ENCODE measurements at regions not wholly inside any gene's neighbourhood (a gene's known extent, or its start where the extent isn't known, plus 50 kb on each side); places are given as distances from the start of the nearest gene placed in this dataset.
"Not testable (repeated sequence)": the region's sequence is repeated elsewhere in the genome, so short reads cannot be mapped to it uniquely, and the experiment has no call there.

DNA sequence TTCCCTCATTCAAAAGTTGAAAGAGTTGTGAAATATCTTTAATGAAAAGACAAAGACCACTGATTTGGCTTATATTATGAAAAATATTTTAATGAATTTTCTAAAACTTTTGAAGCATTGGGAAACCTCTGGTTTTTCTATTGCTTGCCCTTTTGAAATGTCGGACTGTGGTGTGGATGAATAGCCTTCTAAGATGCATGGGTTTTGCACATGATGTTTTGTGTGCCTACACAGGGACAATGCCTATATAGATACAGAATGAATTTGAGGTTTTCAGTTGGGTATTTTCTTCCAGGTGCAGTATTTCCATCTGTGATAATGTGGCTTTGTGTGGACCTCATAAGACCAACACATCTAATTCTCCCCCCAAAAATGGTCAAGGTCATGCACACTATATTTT, 1437.9 kb downstream of the REEP3 start:
- no peak for DNase-seq

DNA sequence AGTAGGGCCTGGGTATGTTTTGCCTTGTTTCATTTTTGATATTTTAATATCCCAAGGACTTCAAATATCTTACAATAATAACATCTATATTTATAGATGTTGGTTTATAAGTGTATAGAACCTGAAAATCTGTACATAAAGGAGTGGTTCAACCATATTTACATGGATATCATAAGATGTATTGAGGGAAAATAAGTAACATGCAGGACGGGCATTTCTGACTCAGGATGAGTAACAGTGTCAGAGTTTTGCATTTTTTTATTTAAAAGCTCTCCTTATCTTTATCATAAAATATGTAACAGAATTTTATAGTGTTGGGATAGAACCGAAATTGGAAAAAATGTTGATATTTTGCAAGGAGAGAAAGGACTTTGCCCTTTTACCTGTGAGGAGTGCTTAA, 1438.7 kb downstream of the REEP3 start:
- DNase-seq = no peak

DNA sequence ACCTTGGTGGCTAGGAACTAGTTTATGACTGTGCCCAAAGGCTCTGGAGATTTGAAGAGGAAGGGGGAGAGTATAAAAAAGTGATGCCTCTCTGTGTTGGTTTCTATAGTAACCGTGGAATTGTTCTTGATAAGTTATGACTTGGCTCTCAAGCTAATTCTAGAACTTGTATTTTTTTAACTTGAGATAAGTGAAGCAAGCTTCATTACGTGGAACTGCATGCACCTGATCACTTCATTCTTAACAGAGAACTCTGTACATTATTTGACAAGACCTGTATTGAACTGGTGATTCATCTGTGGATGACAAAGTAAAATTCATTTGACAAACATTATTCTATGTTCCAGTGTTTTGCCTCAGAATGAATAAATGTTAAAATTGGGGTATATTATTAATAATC, 1452.2 kb downstream of the REEP3 start:
- DNase-seq = no peak

DNA sequence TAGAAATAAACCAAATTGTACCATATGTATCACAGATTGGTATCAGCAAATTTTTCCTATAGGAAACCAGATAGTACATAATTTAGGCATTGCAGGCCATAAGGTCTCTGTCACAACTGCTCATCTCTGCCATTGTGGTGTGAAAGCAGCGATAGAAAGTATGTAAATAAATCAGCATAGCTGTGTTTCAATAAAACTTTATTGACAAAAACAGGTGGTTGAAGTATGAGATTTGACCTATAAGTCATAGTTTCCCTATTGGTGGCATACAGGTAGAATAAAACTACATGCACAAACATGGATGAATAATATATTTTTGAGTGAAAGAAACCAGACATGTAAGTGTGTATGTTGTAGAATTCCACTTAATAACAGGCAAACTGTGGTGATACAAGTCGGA, 1454.9 kb downstream of the REEP3 start:
- DNase-seq = no peak

DNA sequence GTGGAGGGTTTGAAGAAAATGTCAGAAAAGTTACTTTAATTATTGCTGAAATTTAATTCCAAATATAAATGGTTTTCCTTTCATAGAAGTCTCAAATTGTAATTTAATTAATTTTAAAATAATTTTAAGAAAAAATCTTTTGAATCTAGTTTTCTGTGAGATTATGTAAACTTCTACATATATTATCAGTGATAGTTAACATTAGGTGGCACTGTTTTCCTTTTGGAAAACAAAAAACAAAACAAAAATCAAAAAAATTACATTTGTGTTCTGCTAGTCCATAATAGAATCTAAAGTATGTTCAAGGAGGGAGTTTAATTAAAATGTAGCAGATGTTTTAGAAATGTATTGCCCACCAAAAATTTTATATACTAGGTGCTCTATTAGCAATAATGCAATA, 1456.7 kb downstream of the REEP3 start:
- no peak for DNase-seq

DNA sequence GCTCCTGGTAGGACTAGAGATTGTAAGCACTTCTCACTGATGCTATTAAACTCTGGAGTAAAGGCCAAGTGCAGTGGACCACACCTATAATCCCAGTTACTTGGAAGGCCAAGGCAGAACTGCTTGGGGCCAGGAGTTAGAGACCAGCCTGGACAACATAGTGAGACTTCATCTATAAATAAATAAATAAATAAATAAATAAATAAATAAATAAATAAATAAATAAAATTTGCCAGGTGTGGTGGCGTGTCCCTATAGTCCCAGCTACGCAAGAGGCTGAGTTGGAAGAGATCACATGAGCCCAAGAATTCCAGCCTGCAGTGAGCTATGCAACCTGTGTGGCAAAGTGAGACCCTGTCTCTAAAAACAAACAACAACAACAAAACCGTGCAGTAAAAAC, 1475.7 kb downstream of the REEP3 start:
- DNase-seq = no peak

DNA sequence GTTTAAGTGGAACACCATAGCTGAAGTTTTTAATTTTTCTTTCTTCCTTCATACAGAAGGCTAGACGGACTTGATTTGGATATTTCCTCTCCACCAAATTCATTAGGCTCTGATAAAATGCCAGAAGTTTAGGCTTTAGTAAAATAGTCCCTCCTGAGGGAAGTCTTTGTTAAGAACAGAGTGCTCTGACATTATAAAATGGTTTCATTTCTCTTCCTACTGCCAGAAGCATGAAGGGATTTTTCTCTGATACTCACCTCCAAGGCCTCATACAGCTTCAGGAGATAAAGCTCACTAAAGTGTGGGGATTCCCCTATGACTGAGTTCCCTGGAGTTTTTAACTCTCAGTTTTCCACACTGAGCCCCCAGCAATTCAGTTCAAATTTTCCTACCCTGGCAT, 1489.6 kb downstream of the REEP3 start:
- no peak for DNase-seq

DNA sequence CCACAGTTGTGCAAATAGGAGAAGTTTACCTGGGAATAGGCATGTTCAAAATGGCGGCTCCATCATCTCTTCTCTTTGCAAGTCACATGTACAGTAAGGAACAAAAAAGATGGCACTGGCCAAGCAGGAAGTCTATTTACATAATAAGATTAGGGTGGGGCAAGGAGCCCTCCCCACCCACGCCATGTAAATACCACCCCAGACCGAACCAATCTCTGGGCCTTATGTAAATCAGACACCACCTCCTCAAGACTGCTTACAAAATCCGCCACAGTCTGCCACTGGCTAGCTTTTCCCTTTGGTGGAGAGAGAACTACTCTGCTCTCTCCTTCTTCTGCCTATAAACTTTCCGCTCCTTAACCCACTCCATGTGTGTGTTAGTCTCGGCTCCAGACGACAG, 1496.3 kb downstream of the REEP3 start:
- DNase-seq = no peak

DNA sequence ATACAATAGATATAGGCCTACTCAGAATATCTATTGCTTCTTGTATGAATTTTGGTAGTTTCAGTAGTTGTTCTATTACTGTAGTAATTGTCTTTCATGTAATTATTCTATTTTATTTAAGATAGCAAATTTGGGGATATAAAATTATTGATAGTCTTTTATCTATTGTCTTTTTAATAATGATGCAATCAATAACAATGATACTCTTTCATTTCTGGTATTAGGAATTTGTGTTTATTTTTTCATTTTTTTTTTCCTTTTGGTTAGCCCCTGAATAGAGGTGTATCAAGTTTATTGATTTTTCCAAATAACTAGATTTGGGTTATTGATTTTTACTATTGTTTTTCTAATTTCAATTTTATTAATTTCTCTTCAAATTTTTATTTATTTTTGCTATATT, 1503.7 kb downstream of the REEP3 start:
- DNase-seq = no peak

DNA sequence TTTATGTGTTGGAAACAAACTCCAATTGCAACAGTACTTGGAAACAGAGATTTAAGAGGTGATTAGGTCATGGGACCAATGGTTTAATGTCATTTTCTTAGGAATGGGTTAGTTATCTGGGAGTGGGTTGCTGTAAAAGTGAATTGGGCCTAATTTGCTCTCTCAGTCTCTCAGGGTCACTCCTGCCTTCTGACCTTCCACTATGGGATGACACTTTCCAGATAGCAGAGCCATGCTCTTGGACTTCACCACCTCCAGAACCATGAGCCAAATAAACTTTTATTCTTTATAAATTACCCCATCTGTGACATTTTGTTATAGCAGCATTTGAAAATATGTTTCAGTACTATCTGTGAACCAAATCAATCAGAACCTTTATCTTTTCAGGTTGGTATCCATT, 1509.1 kb downstream of the REEP3 start:
- no peak for DNase-seq

DNA sequence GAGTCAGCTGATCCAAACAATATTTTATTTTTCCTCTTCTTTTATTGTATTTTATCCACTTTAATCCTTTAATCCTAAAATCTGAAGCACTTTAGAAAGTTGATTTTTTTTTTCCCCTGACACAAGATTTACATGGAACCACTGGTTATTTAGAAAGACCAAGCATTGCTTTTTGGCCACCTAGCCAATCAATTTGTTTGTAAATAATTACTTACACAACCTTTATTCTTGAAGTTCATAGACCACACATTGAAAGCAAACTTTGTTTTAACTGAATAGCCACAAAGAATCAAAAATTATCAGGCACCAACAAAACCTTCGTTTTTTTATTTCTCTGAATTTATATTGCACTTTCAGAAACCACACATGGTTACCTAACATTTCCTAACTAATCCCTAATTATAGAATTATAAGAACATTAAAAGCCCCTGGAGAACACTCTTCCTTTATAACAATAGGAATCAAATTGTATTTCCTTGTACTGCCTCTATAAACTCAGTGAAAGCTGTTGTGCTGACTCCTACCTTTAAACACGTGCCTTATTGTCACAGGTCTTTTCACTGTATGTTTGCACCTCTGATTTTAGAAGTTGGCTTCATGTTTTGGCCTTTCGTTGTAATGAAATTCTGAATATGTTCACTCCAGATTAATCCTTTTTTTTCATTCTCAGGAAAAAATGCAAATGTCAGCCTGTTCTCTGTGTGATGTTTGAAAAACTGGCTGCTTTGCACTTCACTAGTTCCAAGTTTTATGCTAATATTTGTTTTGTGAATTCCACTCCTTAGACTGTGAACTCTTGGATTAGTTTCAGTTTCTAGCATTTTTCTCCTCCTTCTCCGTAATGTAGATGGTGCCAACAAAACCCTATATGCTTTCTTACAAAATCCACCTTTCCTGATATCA, 1511.9 kb downstream of the REEP3 start:
- DNase-seq = no peak

DNA sequence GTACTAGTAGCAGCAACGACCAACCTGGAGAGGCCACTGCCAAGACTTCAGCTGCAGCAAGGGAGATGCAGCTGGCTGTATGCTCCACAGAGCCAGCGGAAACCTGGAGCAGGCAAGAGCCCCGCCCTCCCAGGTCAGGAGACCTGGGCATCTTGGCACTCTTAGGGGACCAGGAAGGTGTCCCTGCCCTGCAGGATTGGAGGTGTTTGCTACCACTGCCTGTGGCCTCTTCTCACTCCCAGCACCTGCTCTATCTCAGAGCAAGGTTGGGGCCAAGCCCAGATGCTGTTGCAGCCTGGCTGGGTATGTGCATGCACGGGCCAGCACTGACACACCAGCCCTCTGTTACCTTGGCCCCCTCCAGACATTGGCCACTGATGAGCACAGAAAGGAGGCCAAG, 1512.8 kb downstream of the REEP3 start:
- DNase-seq = no peak

DNA sequence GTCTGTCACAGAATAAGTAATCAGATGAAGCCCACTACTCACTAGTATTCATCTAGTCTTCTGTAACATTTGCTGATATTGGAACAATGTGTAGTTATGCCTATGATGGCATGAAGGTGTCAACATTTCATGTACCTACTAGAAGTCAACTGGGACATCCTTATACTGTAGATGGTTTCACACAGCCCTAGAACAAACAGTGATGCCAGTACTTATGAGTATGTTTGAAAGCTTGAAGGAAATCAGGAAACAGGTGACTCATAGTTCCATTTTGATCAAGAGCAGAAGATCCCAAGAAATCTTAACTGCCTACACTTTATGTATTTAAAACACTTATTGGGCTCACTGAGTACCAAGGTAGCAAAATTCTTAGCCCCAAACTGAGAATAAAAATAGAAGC, 1519.6 kb downstream of the REEP3 start:
- DNase-seq = no peak

DNA sequence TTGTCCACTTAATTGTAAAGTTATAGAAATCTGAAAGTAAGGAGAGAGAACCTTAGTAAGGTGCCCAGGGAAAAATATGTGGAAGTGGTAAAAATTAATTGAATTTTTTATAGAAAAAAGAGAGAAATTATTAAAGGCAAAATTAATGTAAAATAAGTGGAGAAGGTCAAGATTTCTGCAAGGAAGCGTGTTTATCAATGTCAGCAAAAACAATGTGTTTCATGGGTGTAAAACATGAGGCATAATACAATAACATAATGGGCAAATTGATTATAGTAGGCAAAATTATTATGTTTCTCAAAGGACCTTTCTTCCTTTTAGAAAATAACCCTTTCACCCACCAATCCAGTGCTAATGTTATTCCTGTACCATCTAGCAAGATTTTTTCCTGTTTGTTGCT, 1520.1 kb downstream of the REEP3 start:
- no peak for DNase-seq

DNA sequence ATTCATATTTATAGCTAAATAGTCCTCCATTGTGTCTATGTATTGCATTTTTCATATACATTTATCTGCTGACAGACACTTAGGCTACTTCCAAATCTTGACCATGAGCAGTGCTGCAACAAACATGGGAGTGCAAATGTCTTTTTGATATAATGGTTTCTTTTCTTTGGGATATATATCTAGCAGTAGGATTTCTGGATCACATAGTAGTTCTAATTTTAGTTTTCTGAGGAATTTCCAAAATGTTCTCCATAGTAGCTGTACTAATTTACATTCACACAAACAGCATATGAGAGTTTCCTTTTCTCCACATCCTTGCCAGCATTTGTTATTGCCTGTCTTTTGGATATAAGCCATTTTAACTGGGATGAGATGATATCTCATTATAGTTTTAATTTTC, 1521.3 kb downstream of the REEP3 start:
- no peak for DNase-seq

DNA sequence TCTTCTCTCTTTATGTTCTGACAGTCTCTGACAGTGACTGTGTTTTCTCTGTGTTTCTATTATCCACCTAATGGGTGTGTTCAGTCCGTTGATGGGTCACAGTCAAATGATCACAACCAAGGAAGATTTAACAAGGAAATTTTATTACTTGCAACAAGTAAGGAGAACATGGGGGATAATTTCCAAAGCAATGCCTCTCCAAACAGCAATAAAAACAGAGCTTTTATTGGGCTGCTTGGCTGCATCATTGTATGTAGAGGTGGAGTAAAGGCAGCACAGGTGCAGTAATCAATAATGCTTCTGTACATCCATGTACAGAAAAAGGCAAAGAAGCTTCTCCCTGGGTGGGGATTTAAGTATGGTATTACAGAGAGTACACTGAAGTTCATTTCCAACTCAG, 1525.6 kb downstream of the REEP3 start:
- no peak for DNase-seq

DNA sequence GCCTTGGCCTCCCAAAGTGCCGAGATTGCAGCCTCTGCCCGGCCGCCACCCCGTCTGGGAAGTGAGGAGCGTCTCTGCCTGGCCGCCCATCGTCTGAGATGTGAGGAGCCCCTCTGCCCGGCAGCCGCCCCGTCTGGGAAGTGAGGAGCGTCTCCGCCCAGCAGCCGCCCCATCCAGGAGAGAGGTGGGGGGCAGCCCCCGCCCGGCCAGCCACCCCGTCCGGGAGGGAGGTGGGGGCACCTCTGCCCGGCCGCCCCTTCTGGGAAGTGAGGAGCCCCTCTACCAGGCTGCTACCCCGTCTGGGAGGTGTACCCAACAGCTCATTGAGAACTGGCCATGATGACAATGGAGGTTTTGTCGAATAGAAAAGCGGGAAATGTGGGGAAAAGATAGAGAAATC, 1530.9 kb downstream of the REEP3 start:
- DNase-seq = not testable (repeated sequence)

DNA sequence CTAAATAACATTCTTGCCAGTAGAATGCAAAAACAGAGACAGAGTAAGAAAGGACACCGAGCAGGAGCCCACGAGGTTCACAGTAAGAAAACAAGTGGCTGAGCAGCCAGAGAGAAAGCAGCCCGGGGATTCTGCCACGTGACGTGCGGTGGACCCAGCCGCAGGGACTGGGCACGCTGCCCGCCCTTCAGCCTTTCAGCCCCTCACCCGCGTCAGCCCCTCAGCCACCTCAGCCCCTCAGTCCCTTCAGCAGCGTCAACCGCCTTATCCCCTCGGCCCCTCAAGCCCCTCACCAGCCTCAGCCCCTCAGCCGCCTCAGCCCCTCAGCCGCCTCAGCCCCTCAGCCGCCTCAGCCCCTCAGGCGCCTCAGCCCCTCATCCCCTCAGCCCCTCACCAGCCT, 1532.2 kb downstream of the REEP3 start:
- DNase-seq = not testable (repeated sequence)

DNA sequence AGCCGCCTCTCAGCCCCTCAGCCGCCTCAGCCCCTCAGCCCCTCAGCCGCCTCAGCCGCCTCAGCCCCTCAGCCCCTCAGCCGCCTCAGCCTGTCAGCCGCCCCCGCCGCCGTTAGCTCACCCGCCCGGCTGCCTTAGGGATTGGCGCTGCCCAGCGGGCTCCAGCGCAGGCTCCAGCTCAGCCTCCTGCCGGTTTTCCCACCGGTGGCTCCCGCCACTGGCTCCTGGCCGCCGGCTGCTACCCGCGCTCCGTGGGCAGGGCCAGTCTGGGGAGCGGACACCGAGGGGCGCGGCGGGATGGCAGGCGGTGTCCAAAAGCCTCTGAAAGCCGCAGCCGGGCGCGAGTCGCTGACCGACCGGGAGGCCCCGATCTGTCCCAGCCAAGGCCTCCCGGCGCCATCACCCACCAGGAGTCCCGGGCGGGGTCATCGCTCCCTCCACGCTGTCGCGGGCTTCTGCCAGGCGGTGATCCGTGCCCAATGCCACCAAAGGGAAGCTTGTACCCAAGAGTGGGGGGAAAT, 1532.7 kb downstream of the REEP3 start:
- DNase-seq = not testable (repeated sequence)

DNA sequence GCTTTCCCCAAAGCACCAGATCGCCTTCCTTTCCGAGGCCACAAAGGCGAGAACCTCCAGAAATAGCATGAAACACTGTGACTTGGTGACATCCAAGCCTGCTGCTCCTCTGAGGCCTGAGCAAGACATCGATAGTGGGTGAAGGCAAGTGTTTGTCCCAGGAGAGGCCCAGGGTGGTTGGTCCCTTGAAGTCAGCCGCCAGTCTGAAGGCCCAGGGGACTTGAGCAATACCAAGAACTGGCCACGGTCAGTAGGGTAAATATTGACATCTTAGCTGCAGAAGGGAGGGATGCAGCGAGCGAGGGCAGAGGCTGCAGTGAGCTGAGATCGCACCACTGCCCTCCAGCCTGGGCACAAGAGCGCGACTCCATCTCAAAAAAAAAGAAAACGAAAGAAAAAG, 1533.5 kb downstream of the REEP3 start:
- DNase-seq = not testable (repeated sequence)

DNA sequence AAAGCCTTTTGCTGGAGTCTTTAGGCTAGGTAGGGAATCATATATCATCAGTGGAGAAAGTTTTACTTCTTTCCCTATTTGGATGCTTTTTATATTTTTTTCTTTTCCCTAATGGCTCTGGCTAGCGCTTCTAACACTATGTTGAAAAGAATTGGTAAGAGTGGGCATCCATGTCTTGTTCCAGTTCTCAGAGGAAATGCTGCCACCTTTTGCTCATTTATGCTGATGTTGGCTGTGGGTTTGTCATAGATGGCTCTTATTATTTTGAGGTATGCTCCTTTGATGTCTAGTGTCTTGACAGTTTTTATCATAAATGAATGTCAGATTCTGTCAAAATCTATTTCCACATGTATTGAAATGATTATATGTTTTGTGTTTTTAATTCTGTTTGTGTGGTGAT, 1544.1 kb downstream of the REEP3 start:
- no peak for DNase-seq

DNA sequence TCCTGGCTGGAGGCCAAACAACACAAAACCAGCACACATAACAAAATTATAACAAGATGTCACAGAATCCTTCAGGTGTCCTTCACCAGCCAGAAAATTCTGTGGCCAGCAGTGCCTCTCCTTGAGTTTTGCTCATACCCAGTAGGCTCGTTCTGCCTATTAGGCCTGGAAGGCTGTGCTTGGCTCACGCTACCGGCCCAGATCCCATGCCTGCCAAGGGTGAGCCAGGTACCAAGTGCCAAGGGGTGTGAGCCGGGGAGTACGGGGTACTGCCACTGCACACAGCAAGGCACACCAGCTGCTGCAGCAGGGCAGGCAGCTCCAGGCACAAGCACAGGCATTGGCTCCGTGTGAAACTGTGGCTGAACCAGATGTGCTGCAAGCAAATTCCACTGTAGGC, 1562.0 kb downstream of the REEP3 start:
- DNase-seq = peak; percentile 11

DNA sequence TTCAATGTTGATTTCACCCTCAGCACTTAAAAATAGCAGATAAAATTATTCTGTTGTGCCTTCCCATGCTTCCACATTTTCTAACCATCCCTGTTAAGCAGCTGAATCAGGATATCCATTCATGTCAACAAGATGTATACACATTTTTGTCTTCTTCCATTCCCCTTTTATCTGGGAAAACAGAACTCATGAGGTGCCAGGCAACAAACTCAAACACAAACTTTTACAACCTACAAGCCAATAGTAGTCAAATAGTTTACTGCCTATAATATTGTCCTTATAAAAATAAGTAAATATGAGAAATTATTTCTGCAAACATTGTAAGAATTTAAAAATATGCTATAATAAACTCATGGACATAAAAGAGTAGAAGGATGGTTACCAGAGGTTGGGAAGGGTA, 1569.8 kb downstream of the REEP3 start:
- no peak for DNase-seq

DNA sequence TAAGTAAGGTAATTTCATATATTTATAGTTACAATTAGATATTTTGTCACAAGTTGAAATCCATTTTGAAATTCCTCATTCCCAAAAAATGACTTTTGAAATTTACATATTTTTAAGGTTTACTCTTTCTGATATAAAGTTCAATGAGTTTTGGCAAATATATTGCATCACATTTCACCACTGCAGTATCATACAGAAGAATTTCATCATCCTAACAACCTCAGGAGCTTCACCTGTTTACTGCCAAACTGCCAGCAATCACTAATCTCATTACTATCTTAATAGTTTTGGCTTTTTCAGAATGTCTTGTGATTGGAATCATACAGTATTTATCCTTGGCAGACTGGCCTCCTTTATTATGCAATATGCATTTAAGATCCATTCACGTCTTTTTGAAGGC, 1578.9 kb downstream of the REEP3 start:
- no peak for DNase-seq

DNA sequence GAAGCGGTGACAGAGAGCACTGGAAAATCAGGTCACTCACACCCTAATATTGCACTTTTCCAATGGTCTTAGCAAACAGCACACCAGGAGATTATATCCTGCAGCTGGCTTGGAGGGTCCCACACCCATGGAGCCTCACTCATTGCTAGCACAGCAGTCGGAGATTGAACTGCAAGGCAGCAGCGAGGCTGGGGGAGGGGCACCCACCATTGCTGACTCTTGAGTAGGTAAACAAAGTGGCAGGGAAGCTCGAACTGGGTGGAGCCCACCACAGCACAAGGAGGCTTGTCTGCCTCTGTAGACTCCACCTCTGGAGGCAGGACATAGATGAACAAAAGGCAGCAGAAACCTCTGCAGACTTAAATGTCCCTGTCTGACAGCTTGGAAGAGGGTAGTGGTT, 1579.7 kb downstream of the REEP3 start:
- DNase-seq = not testable (repeated sequence)
